CD4-positive, alpha-beta T cell treated with Interleukin-1 beta for 1 hour (primary cell): ENCODE measurements at regions not wholly inside any gene's neighbourhood (a gene's known extent, or its start where the extent isn't known, plus 50 kb on each side); places are given as distances from the start of the nearest gene placed in this dataset.

Experiments used
- DNase-seq, 2 donors: peaks; one replicate each; pipeline ENCODE4 v3.0.0-alpha.2; 2020 to 2022

- DNase-seq: no peak
Measured at GRCh38 chr9:28868228-28868990, 1295.1 kb upstream of the C9orf72 start.

- DNase-seq: no peak
Measured at GRCh38 chr9:28882529-28882928, 1309.2 kb upstream of the C9orf72 start.

GRCh38 chr9:28883234-28883633 is 1310.0 kb upstream of the C9orf72 start:
- DNase-seq: no peak

- DNase-seq: no peak
Measured at GRCh38 chr9:28887188-28887884, 1314.1 kb upstream of the C9orf72 start.

GRCh38 chr9:28888806-28889205 is 1315.5 kb upstream of the C9orf72 start:
- DNase-seq: no peak

- DNase-seq: no peak
Measured at GRCh38 chr9:28892538-28892937, 1319.3 kb upstream of the C9orf72 start.

- no peak for DNase-seq
Measured at GRCh38 chr9:28899267-28899666, 1326.0 kb upstream of the C9orf72 start.

GRCh38 chr9:28899926-28900325 is 1326.6 kb upstream of the C9orf72 start:
- DNase-seq: no peak

- no peak for DNase-seq
Measured at GRCh38 chr9:28900406-28900805, 1327.1 kb upstream of the C9orf72 start.

- no peak for DNase-seq
Measured at GRCh38 chr9:28909526-28909925, 1336.2 kb upstream of the C9orf72 start.

GRCh38 chr9:28912621-28913020 is 1339.3 kb upstream of the C9orf72 start:
- no peak for DNase-seq

GRCh38 chr9:28915202-28915930 is 1342.1 kb upstream of the C9orf72 start:
- DNase-seq: no peak

- DNase-seq: no peak
Measured at GRCh38 chr9:28916348-28916747, 1343.1 kb upstream of the C9orf72 start.

GRCh38 chr9:28921857-28922500 is 1348.7 kb upstream of the C9orf72 start:
- no peak for DNase-seq

GRCh38 chr9:28922891-28923290 is 1349.6 kb upstream of the C9orf72 start:
- DNase-seq: no peak

GRCh38 chr9:28923351-28923750 is 1350.1 kb upstream of the C9orf72 start:
- no peak for DNase-seq

GRCh38 chr9:28925157-28925556 is 1351.9 kb upstream of the C9orf72 start:
- no peak for DNase-seq

- no peak for DNase-seq
Measured at GRCh38 chr9:28926306-28926705, 1353.0 kb upstream of the C9orf72 start.

GRCh38 chr9:28927691-28928090 is 1354.4 kb upstream of the C9orf72 start:
- no peak for DNase-seq

- no peak for DNase-seq
Measured at GRCh38 chr9:28929433-28929832, 1356.2 kb upstream of the C9orf72 start.

- no peak for DNase-seq
Measured at GRCh38 chr9:28930766-28931165, 1357.5 kb upstream of the C9orf72 start.

- DNase-seq: no peak
Measured at GRCh38 chr9:28934111-28934510, 1360.8 kb upstream of the C9orf72 start.

- no peak for DNase-seq
Measured at GRCh38 chr9:28938981-28939380, 1365.7 kb upstream of the C9orf72 start.
